HT1080 (cell line): ENCODE measurements at regions not wholly inside any gene's neighbourhood (a gene's known extent, or its start where the extent isn't known, plus 50 kb on each side); places are given as distances from the start of the nearest gene placed in this dataset.
A peak's percentile ranks its signal among the peaks of the same experiment; 100 is the strongest.

Source experiments
- DNase-seq: peaks from one replicate; pipeline ENCODE4 v3.0.0-alpha.2; 2015; ENCODE audit warnings: low read depth

DNA sequence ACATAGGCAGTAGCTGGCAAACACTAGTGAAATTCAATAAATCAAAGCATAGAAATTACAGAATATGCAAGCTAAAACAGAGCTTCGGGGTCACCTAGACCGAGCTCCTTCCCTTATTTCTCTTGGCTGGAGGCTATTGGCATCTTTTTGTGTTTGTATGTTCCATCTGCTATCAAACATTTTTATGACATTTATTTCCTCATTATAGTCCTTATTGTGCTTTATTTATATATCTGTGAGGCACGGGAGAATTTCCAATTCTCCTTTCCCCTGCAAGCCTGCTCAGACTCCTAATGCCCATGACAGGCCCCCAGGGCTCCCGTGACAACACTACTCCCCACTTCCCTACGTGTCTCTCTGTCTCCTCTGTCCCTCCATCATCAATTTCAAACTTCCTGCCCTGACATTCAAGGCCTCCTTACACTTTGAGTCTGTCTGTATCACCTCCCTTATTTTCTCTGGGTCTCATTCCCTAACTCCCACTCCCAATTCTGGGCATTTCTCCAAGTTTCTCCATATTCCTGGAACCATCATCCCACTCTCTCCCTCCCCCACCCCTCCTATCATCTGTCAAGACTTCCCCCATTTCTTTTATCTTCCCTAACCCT, 316.9 kb downstream of the OSR1 start:
- no peak for DNase-seq

DNA sequence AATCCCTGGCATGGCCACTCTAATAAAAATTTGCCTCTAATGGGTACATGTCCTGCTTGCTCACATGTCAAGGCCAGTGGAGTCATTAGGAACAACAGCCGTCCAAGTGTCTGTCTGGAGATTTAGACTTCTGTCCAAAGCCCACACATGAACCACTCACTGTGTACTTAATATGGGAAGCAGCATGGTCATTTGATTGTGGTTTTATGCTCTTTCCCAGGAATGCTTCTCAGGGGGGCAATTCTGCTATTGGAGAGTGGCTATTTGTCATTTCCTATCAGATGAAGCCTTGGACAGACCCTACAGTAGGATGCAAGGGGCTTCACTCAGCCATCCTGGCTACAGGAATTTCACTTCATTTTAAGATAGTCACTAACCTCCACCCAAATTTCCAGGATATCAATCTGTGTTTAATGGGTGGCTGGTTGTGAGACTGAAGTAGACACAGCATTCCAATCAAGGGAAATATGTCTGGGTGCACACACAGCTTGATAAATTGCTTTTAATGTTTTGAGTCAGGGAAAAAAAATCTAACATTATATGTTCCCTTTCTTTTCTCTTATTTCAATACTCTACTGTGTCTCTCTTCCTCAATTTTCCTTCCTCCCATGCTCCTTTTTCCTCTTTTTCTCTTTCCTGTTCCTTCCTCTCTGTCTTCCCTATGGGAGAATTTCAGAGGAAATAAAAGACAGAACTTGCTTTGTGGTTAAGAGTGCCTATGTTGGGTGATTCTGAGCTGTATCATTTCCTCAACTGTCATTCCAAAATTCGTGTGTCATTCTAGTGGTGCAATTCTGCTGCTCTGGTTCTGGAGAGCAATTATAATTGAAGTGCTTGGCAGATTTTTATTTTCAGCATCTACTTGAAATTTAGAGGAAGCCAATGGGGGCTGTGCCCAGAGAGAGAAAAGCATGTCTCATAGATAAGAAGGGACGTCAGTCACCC, 320.1 kb downstream of the OSR1 start:
- peak; percentile 95 for DNase-seq

DNA sequence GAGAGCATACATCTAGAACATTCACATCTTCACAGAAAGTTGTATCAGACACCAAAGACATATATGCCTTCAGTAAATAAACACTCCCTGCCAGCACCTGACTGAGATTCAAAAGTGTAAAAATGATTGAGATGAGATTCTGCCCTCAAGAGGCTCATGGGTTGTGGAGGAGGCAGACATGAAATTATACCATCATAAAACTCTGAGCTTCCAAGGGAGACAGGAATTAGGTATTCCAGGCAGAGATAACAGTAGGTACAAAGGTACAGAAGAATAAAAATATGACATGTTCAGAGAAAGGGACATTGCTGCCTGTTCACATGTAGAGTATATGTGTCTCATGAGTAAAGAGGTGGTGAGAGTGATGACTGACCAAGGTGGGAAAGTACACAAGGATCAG, 322.3 kb downstream of the OSR1 start:
- DNase-seq: no peak

DNA sequence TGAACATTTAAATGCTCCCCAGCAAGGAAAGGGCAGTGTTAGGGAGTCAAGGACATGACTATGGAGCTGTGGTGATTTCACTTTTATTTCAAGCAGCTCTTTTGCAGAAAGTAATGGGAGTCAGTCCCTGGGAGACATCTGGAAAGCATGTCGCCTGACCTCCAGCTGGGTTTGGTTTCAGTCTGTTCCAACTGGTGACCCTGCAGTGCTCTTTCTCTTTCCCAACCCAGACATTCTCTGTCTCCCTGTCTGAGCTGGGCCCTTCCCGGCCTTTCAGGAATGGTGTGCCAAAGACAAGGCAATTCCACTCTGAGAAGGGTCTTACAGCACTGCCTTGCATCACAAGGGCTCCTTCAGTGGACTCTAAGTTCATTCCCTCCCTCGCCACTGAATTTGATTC, 323.2 kb downstream of the OSR1 start:
- DNase-seq: no peak

DNA sequence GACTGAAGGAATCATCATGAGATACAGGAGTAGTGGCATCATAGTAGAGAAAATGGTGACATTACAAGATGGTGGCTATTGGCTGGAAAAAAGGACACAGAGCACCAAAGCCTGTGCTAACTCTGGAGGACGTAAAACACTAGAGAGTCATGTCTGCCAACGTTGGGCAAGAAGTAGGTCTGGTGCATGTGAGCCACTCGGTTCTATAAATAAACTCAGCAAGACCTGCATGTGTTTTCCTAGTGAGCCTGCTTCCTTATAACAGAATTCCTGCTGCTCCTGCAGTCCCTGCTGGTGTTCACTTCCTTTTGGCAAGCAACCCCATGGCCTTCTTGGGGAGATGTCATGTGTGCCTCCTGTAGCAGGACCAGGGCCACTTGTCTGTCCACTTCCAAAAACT, 325.2 kb downstream of the OSR1 start:
- no peak for DNase-seq

DNA sequence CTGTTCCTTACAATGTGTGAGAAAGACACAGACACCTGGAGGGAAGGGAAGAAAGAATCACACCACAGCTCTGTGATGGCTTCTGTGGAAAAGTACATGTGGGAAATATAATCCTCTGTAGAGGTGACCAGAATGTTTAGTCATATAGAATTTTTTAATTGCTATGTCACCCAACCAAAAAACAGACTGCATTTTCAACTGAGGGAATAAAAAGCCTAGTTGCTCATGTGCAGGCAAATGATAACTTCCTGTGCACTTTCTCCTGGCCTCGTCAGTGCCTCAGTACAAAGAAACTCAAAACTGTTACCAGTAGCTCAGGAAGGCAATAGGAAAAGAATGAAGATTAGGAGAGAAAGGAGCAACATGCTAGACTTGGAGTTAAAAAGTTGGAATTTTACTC, 326.8 kb downstream of the OSR1 start:
- DNase-seq: peak; percentile 62

DNA sequence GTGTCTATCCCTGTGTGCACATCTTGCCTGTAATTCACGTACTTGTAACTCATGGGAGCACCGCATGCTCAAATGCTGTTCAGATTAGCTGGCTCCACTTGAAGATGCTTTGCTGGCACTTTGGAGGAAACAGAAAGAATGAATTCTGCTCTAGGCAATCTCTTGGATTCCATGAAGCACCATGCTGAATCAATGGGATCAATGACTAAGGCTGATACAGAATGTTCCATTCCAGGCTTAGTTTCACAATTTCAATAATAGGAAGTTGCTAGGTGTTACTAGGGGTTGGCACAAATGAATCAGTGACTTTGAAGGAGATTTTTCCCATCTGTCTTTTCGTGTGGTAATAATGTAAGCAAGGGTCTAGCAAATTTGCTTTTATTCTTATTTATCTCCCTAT, 328.8 kb downstream of the OSR1 start:
- DNase-seq: no peak

DNA sequence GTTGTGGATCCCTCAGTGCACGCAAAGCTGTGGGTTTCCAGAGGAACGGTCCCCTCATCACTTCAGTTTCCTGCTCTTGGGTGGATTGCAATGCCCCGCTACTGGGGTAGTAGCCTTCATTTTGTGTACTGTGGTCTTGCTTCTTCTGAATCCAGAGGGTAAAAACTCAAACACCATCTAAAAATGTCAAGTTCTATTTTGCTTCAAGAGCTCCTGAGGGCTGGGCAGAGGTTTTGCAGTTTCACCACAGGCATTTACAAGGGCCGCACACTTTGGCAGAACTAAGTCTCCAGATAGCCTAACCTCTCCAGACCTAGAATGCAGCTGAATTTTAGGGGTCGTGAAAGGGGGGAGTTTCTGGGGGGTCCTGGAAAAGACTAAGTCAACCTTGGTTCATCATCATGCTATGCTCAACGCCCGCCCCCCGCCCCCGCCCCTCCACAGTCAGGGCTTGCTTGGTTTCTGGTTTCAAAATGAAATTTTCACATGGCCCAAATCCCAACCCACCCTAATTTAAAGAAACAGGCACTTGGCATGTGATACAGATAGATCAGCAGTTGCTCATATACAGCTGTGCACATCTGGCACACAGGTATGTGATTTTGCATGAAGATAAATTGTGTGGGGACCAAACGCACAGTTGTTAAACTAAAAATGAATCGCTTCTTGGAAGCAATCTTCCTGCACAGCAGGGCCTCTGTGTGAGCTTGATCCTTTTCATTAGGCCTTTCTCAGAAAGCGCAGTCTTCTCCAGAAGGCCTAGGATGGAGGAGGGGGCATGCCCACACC, 329.6 kb downstream of the OSR1 start:
- DNase-seq: no peak

DNA sequence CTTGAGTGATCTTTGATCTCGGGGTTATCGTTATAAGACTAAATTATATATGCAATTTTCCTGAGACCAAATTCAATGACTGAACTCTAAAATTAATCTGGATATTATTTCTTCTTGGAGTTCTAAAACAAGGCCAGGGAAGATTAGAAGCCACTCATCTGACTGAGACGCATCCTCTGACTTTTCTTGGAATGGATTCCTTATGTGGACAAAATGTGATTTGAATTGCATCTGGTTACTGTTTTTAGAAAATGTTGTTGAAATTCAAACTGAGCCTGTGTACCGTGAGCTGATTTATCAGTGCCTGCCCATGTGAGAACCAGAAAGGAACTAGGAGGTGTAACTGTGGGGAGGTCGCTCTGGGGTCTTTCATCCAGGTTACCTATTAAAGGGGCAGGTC, 330.8 kb downstream of the OSR1 start:
- DNase-seq: no peak

DNA sequence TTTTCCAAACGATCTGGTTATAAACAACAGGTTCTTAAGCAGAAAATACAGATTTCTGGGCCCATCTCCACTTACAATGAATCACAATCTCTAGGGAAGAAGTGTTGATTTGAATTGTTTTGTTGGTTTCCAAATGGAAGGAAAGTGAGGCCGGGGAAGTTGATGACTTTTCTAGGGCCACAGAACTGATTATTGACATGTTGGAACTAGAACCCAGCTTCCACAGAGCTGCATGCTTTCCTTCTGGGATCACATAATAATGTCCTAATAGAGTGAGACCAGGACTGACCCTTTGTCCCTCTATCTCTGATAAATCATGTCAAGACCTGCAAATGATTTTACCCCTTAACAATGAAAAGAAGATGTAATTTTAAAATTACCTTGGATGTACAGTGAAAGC, 332.2 kb downstream of the OSR1 start:
- DNase-seq: no peak

DNA sequence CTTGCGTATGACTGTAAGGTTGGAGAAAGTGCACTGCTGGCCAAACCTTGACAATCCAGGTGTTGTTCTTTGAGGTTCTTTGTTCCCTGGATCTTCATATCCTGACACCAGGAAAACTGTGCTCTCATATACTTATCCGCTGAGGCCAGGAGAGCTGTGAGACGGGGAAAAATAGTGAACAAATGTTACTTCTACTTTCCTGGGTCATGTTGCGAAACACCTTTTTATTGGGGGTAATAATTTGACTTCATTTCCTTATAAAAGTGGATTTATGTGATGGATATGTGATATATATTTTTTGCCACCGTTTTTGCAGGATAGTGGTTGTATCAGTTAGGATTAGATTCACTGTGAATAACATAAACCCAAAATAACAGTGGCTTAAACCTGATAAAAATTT, 336.1 kb downstream of the OSR1 start:
- no peak for DNase-seq

DNA sequence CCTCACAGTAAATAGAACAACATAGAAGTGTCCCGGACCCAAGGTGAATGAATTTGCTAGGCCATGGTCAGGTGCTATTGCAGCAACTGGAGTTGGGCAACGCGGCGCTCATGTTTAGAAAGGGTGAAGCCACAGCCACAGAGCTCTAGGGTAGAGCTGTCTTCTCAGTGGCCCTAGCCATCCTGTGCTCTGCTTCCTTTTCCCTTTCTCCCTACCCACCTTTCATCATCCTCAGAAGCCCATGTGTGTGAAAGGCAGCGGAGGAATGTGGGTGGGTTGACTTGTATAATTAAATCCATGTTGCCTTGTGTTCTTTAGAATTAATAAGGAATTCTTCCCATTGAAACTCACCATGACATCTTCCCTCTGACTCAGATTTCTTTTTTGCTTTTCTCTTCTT, 336.7 kb downstream of the OSR1 start:
- no peak for DNase-seq

DNA sequence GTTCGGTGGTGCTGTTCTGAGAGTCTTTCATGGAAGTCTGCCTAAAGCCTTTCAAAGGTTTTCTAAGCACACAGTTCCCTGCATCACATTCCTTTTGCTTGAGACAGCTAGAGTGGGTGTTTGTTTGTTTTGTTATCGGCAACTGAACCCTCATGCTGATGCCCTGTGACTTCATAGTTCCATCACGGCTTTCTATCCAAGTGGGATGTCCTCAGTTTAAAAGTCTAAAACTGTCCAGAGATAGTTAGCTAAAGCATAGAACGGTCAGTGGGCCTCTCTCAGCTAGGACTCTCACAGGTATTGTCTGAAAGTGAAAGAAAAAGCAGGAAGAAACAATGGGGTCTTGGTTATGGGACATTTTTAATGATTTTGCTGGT, 337.3 kb downstream of the OSR1 start:
- peak; percentile 55 for DNase-seq

DNA sequence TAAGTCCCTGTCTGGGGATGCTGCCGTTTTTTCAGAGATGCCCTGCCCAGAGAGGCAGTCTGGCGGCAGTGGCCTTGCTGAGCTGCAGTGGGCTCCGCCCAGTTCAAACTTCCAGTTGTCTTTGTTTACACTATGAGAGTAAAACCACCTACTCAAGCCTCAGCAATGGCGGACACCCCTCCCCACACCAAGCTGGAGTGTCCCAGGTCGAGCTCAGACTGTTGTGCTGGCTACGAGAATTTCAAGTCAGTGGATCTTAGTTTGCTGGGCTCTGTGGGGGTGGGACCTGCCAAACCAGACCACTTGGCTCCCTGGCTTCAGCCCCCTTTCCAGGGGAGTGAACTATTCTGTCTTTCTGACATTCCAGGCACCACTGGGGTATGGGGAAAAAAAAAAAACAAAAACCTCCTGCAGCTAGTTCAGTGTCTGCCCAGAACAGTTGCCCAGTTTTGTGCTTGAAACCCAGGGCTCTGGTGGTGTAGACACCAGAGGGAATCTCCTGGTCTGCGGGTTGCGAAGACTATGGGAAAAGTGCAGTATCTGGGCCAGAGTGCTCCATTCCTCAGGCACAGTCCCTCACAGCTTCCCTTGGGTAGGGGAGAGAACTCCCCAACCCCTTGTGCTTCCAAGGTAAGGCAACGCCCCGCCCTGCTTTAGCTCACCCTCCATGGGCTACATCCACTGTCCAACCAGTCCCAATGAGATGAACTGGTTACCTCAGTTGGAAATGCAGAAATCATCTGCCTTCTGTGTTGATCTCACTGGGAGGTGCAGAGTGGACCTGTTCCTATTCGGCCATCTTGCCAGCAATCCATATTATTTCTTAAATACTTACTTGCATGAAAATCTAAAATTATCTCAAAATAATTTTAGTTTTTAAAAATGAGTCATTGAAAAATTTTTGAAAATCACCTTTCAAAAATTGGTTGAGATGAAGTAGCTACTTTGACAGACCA, 338.0 kb downstream of the OSR1 start:
- DNase-seq: no peak

DNA sequence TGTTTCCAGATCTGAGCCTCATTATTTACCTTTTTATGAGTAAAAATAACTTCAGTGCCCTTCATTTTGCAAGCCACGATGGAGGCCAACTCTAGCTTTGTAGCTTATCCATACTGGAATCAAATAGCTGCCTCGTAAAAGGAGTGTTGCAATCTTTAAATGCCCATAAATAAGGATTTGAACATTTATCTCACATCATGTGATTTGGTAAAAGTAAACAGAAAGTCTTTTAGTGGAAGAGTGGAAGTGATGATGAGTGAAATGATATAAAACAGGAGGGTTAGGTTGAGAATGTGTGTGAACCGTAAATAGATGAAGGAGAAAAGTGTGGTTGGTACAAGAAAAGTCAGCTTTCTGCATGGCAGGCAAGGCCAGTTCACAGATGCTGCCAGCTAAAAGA, 348.9 kb downstream of the OSR1 start:
- DNase-seq: no peak

DNA sequence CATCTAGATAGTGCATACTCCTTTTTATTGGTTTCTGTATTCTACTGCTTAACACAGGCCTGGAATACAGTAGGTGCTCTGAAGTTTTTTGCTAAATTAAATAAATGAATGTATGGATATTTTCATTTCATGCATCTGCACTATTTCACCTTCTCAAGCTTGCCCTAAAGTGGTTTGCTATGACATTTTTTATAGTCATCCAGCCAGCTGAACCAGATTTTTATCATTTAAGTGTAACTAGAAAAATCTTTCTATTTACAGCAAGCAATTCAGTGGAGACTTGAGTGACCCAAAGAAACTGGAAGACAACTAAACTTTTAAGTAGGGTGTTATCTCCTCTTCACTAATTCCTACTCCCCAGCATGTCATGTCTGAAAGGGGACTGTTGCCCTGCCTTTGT, 354.9 kb downstream of the OSR1 start:
- DNase-seq: no peak

DNA sequence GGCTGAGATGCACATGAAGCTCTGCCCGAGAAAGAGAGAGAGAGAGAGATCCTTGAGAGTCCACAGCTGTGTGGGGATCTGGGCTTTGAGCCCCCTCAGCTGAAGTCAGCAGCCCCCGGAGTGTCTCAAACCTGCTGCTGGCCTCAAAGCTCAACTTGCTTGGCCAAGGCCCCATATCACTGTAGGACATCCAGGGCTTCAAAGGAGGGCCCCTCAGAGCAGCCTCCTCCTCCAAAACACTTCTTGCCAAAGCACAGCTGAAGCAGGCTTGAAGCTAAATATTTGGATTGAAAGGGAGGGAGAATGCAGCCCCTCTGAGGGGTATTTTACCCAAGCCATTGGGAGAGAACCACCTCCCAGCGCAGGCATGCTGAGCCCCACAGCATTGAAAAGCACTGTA, 357.6 kb downstream of the OSR1 start:
- DNase-seq: no peak

DNA sequence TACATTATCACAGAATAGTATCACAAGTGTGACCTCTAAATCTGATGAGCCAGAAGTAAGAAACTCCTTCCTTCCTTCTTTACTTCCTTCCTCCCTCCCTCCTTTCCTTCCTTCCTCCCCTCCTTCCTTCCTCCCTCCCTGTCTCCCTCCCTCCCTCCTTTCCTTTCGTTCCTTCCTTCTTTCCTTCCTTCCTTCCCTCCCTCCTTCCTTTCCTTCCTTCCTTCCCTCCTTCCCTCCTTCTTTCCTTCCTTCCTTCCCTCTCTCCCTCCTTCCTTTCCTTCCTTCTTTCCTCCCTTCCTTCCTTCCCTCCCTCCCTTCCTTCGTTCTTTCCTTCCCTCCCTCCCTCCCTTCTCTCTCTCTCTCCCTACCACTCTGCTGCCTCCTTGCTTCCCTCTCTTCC, 359.2 kb downstream of the OSR1 start:
- no peak for DNase-seq

DNA sequence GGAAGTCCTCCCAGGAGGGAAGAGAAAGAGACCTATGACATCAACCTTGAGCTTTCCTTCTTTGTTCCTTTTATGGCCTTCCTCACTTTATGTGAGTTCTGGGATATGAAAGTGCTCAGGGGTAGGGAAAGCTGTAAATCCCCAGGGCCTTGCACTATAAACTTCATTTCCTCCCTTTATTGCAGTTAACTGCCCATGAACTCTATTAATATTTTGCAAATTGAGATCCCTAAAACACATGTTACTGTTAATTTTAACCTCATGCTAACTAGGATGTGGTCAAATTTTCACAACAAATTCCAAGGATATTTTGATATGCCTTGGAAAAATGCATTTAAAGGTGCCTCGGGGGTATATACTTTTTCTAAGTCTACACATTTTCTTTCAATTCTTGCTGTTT, 359.9 kb downstream of the OSR1 start:
- no peak for DNase-seq

DNA sequence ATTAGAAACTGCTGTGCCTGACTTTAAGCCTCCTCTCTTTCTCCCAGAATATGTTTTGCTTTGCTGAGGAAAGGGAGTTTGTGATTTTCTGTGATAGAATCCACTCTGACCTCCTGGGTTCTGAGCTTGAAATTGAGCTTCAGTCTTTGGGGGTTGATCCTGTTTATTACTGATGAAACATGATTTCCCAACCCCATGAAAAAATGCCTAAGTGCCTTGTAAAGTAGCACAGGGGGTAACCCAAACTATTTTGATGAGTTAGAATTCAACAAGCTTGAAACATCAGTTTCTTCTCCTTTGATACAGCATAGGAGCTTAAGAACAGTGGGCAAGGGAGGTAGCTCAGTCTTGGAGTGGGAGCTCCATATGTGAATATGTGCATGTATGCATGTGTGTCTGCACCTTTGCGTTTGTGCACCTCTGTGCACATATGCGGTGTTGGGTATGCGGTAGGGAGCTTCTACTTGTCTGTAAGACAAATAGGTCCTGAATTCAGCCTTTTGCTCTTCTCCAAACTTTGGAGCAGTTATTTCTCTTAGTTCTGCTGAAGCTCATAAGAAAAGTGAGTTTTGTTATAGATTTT, 364.6 kb downstream of the OSR1 start:
- DNase-seq: no peak
